AG20443 (cell line): ENCODE measurements at regions not wholly inside any gene's neighbourhood (a gene's known extent, or its start where the extent isn't known, plus 50 kb on each side); places are given as distances from the start of the nearest gene placed in this dataset.
"Not testable (repeated sequence)": the region's sequence is repeated elsewhere in the genome, so short reads cannot be mapped to it uniquely, and the experiment has no call there.

Source experiments
- DNase-seq: peaks from one replicate; pipeline ENCODE4 v3.0.0; 2012; ENCODE audit warnings: low spot score, mixed read lengths

DNA sequence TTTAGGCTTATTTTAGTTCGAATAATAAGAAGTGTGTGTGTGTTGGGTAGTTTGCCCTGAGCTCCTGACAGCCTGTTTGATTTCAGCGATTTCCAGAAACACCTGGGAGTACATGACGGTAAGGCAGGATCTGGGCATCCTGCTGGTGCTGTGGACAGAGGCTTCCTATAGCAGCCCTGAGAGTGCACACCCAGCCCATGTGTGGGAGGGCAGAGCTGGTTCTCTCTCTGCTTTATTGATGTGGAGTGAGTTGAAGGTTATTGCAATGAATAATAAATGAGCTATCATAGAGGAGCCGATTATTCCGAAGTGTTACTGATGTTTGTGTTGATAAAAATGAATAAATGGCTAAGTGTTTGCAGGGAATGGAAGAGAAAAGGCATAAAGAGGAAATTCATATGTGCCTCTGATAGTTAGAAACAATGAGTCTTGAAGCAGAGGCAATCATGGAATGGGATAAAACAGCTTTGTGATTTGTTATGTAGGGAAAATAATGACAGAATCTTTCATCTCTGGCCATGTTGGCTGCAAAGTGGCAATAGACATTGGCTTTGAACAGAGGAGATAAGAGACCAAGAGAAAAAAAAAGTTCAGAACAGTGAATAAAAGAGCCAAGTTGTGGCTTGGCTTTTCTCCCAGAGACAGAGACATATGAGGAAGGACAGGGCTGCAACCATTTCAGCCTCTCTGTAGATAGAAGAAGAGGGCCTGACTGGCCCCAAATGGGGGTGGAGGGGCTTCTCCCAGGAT lies 166.2 kb upstream of the CHD6 start:
- DNase-seq: no peak

DNA sequence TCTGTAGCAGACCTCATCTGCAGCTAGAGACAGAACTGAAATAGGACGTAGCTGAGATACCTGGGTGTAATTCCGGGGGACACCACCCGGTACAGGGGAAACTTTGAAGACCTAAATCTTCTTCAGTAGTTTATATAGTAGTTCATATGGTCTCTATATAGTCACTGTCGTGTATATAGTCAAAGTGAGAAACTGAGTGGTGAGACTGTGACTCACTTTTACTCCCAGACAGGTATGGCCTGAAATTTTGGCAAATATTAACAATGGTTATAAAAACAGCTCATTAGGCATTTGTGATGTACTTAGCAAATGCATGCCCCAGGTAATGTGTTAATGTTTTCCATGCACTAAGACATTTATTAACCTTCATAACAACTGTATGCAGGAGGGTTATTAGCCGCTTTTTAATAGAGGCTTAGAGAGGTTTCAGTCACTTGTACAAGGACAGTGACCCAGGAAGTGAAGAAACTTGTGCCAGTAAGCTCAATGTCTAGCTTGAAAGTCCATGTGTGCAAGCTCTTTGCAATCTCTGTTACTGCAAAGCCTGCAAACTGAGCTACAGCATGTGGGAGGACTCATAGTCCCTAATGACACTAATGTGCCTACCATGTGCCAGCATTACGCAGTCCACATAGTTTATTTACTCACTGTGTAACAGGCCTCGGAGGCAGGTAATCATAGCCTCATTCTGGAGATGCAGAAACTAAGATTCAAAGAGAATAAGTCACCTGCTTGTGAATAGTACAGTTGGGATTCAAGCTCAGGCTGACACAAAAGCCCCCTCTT lies 165.4 kb upstream of the CHD6 start:
- DNase-seq: no peak

GRCh38 chr20:41782730-41783406 lies 164.7 kb upstream of the CHD6 start:
- no peak for DNase-seq

DNA sequence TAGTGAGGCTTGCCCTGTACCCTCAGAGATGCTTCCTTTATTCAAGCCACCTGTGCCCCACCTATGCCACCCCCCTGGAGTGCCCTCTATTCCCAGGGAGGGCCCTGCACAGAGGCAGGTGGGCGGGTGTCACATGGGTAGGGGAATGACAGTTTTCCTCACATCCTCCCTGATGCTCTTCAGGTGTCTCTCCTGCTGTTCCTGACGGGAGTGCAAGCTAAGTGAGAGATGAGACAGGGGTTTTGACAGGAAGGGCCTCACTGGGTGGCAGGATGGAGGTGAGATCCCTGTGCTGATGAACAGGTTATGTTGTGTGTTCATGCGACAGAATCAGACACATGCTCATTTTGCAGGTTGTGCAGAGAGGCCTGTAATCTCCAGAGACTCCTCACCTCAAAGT lies 164.1 kb upstream of the CHD6 start:
- no peak for DNase-seq

GRCh38 chr20:41776421-41776820 lies 158.2 kb upstream of the CHD6 start:
- DNase-seq: no peak

GRCh38 chr20:41774291-41774690 lies 156.1 kb upstream of the CHD6 start:
- no peak for DNase-seq

GRCh38 chr20:41770965-41771364 lies 152.8 kb upstream of the CHD6 start:
- no peak for DNase-seq

DNA sequence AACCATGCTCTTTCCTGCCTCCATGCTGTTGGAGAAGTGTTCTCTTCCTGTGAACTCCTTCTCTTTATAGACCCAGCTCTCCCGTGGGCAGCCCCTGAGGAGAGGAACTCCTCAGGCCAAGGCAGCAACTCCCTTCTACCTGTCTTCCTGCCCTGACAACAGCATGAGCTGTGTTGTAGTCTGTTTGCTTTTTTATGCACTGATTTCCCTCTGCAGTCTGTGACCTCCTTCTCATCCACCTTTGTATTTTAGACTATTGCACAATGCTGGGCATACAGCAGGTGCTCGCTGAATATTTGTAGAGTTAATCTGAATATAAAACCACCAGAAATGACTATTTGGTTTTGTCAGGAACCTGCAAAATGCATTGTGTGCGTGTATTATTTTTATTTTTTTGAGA lies 152.2 kb upstream of the CHD6 start:
- no peak for DNase-seq

DNA sequence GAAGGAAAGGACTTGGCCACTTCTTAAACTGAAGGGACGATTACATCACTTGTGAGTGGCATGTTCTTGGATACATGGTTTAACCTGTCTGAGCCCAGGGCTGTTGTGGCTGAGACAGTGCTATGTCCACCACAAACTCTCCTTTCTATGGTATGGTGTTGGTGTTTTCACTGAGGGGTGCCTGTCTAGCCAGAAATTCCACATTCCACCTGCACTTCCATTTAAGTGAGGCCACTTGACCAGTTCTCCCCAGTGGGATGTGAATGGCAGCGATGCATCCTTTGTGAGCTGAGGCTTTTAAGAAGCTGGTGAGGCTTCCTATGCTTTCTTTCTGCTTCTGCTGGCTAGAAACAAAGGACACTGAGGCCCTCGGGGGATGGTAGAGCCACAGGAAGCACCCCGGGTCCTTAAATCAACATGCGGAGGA lies 151.4 kb upstream of the CHD6 start:
- DNase-seq: no peak

DNA sequence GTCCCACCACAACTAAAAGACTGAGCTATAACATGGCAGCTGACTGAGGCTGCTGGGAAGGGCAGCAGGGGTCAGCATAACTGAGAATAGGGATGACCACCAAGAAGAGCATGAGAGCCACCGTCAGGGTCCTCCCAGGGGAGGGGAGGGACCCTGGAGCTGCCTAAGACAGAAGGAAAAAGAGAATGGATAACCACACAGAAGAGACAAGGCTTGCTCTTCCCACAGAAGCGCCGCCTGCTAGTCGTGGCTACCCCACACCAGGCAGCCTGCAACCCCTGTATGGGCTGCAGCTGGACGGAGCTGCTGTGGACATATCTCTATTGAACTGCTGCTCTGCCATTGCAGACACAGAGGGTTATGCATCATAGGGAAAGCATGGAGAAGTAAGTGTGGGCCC lies 132.0 kb upstream of the CHD6 start:
- DNase-seq: no peak

- no peak for DNase-seq
Observed at GRCh38 chr20:41748756-41749582, 130.8 kb upstream of the CHD6 start.

- DNase-seq: no peak
Observed at GRCh38 chr20:41748051-41748450, 129.9 kb upstream of the CHD6 start.

- DNase-seq: no peak
Observed at GRCh38 chr20:41747226-41747625, 129.0 kb upstream of the CHD6 start.

GRCh38 chr20:41746635-41747034 lies 128.5 kb upstream of the CHD6 start:
- DNase-seq: no peak

GRCh38 chr20:41738604-41739206 lies 120.5 kb upstream of the CHD6 start:
- peak; percentile 80 for DNase-seq

DNA sequence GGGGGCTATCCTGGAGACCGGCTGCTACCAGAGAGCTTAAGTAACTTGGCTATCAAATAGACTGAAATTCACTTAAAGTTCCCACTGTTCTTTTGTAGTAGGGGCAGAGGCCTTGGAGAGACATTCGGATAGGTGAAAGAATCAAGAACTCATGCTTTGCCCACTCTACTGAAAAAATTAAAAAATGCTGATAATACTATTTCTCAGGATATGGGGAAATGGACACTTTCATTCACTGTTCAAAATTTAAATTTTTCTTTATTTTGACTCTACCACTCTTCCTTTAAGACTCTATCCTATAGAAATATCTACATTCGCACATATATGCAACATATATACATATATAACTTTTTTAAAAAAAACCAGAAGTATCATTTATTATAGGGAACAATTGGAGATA lies 117.8 kb upstream of the CHD6 start:
- no peak for DNase-seq

DNA sequence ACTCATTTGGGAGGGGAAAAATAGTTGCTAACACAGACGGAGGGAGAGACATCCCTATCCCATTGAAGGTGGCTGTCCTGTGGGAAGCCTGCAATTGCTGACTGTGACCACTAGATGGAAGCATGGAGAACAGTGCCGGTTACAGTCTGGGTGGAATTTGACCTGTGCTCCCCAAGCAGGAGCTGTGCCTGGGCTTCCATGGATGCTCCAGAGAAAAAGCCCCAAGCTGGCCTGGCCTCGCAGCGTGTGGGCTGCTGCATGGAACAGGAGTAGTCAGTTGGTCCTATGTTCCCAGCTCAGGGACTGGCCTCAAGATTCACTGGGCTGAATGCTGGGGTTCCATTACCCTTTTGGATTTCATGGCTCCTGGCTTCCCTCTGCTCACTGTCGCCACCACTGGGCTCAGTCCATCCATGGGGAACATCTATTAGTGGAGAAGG lies 116.3 kb upstream of the CHD6 start:
- peak; percentile 81 for DNase-seq

- DNase-seq: no peak
Observed at GRCh38 chr20:41733151-41733550, 115.0 kb upstream of the CHD6 start.

DNA sequence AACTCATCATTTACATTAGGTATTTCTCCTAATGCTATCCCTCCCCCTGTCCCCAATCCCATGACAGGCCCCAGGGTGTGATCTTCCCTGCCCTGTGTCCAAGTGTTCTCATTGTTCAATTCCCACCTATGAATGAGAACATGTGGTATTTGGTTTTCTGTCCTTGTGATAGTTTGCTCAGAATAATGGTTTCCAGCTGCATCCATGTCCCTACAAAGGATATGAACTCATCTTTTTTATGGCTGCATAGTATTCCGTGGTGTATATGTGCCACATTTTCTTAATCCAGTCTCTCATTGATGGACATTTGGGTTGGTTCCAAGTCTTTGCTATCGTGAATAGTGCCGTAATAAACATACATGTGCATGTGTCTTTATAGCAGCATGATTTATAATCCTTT lies 113.0 kb upstream of the CHD6 start:
- DNase-seq: not testable (repeated sequence)

GRCh38 chr20:41727681-41728080 lies 109.5 kb upstream of the CHD6 start:
- DNase-seq: not testable (repeated sequence)

GRCh38 chr20:41726727-41727126 lies 108.5 kb upstream of the CHD6 start:
- no peak for DNase-seq

DNA sequence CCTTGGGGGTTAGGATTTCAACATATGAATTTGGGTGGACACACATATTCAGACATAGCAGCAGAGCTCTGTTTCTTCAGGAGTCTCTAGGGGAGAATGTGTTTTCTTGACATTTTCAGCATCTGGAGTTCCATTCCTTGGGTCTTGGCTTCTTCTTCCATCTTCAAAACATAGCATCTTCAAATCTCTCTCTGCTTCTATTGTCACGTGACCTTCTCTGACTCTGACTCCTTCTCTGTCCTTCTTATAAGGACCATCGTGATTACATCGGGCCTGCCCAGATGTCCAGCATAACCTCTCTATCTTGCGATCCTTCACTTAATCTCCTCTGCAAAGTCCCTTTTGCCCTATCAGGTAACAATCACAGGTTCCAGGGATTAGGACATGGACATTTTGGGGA lies 101.0 kb upstream of the CHD6 start:
- no peak for DNase-seq
